Endothelial cell of umbilical vein (primary cell): ENCODE measurements at regions not wholly inside any gene's neighbourhood (a gene's known extent, or its start where the extent isn't known, plus 50 kb on each side); places are given as distances from the start of the nearest gene placed in this dataset.
"Not testable (repeated sequence)": the region's sequence is repeated elsewhere in the genome, so short reads cannot be mapped to it uniquely, and the experiment has no call there.

Experiments used
- BruUV-seq: library from RNA; stranded (reverse); fragments of 400-500 nt; replicated peaks from 2 replicates; lab custom pipeline; 2021; lab: Mats Ljungman, UMichigan
- CTCF ChIA-PET: fragments of 300-600, 350-600 bp; sonication (Branson Sonifier 250); formaldehyde crosslinking; loops from one replicate; lab custom pipeline; 2021; ENCODE audit warnings: antibody characterized with exemption, inconsistent platforms; lab: Charles Lee
- POLR2A ChIA-PET: fragments of 300-600, 350-600 bp; sonication (Branson Sonifier 250); formaldehyde crosslinking; loops from one replicate; lab custom pipeline; 2021; ENCODE audit warnings: antibody characterized with exemption, inconsistent platforms; lab: Charles Lee
- DNase-seq: peaks from one replicate; pipeline ENCODE4 v3.0.0-alpha.2; 2011; ENCODE audit warnings: low read depth, low spot score
- FAIRE-seq: peaks from 2 replicates; lab custom pipeline; 2011; peaks lifted over from hg19 to GRCh38; lab: Jason Lieb, UNC
- H2AFZ ChIP-seq: 2 replicates; pipeline ENCODE4 v1.6.0; 2012; ENCODE audit warnings: low read depth, low read length, control low read depth, inconsistent platforms
- H3K27ac ChIP-seq: 2 replicates; pipeline ENCODE4 v1.5.1; 2011; ENCODE audit warnings: low read depth, mild to moderate bottlenecking, control low read depth, low read length, moderate library complexity; ENCODE audit not compliant: insufficient read depth
- H3K27me3 ChIP-seq, 2 experiments: 2 replicates each; pipeline versions ENCODE4 v1.6.0 to v1.6.1; 2011; ENCODE audit warnings: low read length in 2 of 2, mixed read lengths in 1 of 2; ENCODE audit not compliant: control insufficient read depth in 2 of 2, insufficient read depth in 2 of 2
- H3K36me3 ChIP-seq, 2 experiments: 2 replicates in 1 of 2; 3 replicates in 1 of 2; pipeline ENCODE4 v1.5.1; 2011; ENCODE audit warnings: low read length in 2 of 2, mild to moderate bottlenecking in 1 of 2, moderate library complexity in 1 of 2; ENCODE audit not compliant: control insufficient read depth in 2 of 2, insufficient read depth in 2 of 2; ENCODE audit errors: extremely low read depth in 1 of 2
- H3K4me1 ChIP-seq: 3 replicates; pipeline ENCODE4 v1.5.1; 2011; ENCODE audit warnings: mild to moderate bottlenecking, low read length; ENCODE audit not compliant: control insufficient read depth, insufficient read depth; ENCODE audit errors: extremely low read depth
- H3K4me2 ChIP-seq: 2 replicates; pipeline ENCODE4 v1.6.1; 2011; ENCODE audit warnings: low read length, control low read depth, mixed read lengths; ENCODE audit not compliant: insufficient read depth
- H3K4me3 ChIP-seq, 3 experiments: fragments of 200-600 bp in 1 of 3; sonication (generic), shearing (Covaris generic) in 1 of 3; replicated peaks in 1 of 3; 2 replicates each; pipeline ENCODE4 v1.5.1; 2011 to 2016; ENCODE audit warnings: control low read depth in 3 of 3, low read length in 3 of 3, mild to moderate bottlenecking in 2 of 3, inconsistent platforms in 1 of 3, low read depth in 1 of 3, moderate library complexity in 1 of 3; ENCODE audit not compliant: insufficient read depth in 1 of 3
- H3K79me2 ChIP-seq: 2 replicates; pipeline ENCODE4 v1.6.0; 2012; ENCODE audit warnings: low read length, inconsistent platforms; ENCODE audit not compliant: control insufficient read depth, insufficient read depth
- H3K9ac ChIP-seq: replicated peaks from 2 replicates; pipeline ENCODE3; 2011; ENCODE audit warnings: low read length, control low read depth; ENCODE audit not compliant: insufficient read depth; ENCODE audit errors: extremely low read depth
- H3K9me1 ChIP-seq: replicated peaks from 3 replicates; pipeline ENCODE4 v1.6.0; 2011; ENCODE audit warnings: mild to moderate bottlenecking, low read length; ENCODE audit not compliant: control insufficient read depth, insufficient read depth; ENCODE audit errors: extremely low read depth
- H3K9me3 ChIP-seq: replicated peaks from 2 replicates; pipeline ENCODE4 v1.5.1; 2012; ENCODE audit warnings: low read length, inconsistent platforms; ENCODE audit not compliant: control insufficient read depth, insufficient read depth
- H4K20me1 ChIP-seq: replicated peaks from 2 replicates; pipeline ENCODE3; 2011; ENCODE audit warnings: mild to moderate bottlenecking, low read length; ENCODE audit not compliant: control insufficient read depth, insufficient read depth; ENCODE audit errors: extremely low read depth
- EZH2 ChIP-seq: IDR thresholded peaks from 2 replicates; pipeline ENCODE4 v1.6.1; 2012; ENCODE audit warnings: borderline replicate concordance, low read depth, mild to moderate bottlenecking, moderate library complexity, low read length, inconsistent platforms; ENCODE audit not compliant: severe bottlenecking
- FOS ChIP-seq: IDR thresholded peaks from 2 replicates; pipeline ENCODE4 v1.6.1; 2011; ENCODE audit warnings: mild to moderate bottlenecking, low read length, moderate library complexity, borderline replicate concordance; ENCODE audit not compliant: insufficient read depth
- GATA2 ChIP-seq: IDR thresholded peaks from 2 replicates; pipeline ENCODE4 v1.7.0; 2011; ENCODE audit warnings: low read depth, mild to moderate bottlenecking, moderate library complexity, mixed read lengths, low read length; ENCODE audit not compliant: insufficient read length, insufficient read depth
- JUN ChIP-seq: IDR thresholded peaks from 2 replicates; pipeline ENCODE4 v1.6.1; 2011; ENCODE audit warnings: borderline replicate concordance, low read depth; ENCODE audit not compliant: insufficient read length, insufficient read depth
- MYC ChIP-seq: IDR thresholded peaks from one replicate; pipeline ENCODE4 v1.6.1; 2011; ENCODE audit warnings: mild to moderate bottlenecking, low read depth, low read length
- POLR2A ChIP-seq: IDR thresholded peaks from 2 replicates; pipeline ENCODE4 v1.6.1; 2012; ENCODE audit warnings: low read depth, mild to moderate bottlenecking, control low read depth, low read length
- POLR2AphosphoS5 ChIP-seq: IDR thresholded peaks from 2 replicates; pipeline ENCODE4 v1.6.1; 2012; ENCODE audit warnings: low read depth, mild to moderate bottlenecking, control low read depth, low read length, moderate library complexity; ENCODE audit not compliant: insufficient read depth
- dilution Hi-C: fragments of 300-500 bp; cut with MboI; formaldehyde crosslinking; loops from one replicate; pipeline ENCODE4 v1.15.0; 2019; ENCODE audit warnings: low sequenced_read_pairs; ENCODE audit not compliant: extremely low pct_ligation_motif_present
- intact Hi-C: fragments of 100-400 bp; cut with micrococcal nuclease; formaldehyde crosslinking; loops from one replicate; pipeline ENCODE4 v1.10.0; 2022
- TF ChIP-seq, protein P1 (sequence below): IDR thresholded peaks from 2 replicates; pipeline ENCODE4 v1.6.1; 2011; ENCODE audit not compliant: insufficient read depth, insufficient read length
- TF ChIP-seq, protein P2 (sequence below), 2 donors: IDR thresholded peaks; 1 replicate in 1 of 2; 2 replicates in 1 of 2; pipeline ENCODE4 v1.5.1; 2011; ENCODE audit warnings: low read length in 2 of 2, mild to moderate bottlenecking in 2 of 2, moderate library complexity in 2 of 2, control low read depth in 1 of 2, inconsistent platforms in 1 of 2, low read depth in 1 of 2; ENCODE audit not compliant: insufficient read depth in 1 of 2; ENCODE audit errors: extremely low read depth in 1 of 2

DNA sequence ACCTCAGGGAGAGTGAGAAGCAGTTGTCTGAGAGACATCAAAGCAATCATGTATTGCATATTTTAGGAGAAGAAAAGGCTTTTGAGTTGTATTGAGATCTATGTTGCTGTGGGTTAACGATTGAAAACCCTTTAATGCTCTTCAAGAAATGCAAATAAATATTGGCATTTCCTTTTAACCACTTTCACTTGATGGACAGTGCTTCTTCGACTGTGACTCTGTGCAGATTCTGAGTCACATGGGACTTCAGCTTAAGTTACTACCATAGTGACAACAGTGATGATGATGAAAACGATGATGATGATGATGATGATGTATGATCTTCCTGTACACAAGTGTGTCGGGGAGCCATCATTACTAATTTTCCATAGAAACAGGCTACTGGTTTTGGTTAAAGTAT lies 181.8 kb downstream of the AKAIN1 start:
- no TSS peak for BruUV-seq
- no peak overlapping the region for H3K4me2 ChIP-seq
- ChIA-PET CTCF (no interaction called here), POLR2A (no interaction called here)
- no peaks in the 10 kb centered on the region for H3K9me1 ChIP-seq
- TF ChIP-seq FOS (no peak), JUN (no peak), POLR2A (no peak), GATA2 (no peak), EZH2 (no peak), POLR2AphosphoS5 (no peak), MYC (no peak)
- TF ChIP-seq, protein P1, sequence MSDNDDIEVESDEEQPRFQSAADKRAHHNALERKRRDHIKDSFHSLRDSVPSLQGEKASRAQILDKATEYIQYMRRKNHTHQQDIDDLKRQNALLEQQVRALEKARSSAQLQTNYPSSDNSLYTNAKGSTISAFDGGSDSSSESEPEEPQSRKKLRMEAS, result no peak
- TF ChIP-seq, protein P2, sequence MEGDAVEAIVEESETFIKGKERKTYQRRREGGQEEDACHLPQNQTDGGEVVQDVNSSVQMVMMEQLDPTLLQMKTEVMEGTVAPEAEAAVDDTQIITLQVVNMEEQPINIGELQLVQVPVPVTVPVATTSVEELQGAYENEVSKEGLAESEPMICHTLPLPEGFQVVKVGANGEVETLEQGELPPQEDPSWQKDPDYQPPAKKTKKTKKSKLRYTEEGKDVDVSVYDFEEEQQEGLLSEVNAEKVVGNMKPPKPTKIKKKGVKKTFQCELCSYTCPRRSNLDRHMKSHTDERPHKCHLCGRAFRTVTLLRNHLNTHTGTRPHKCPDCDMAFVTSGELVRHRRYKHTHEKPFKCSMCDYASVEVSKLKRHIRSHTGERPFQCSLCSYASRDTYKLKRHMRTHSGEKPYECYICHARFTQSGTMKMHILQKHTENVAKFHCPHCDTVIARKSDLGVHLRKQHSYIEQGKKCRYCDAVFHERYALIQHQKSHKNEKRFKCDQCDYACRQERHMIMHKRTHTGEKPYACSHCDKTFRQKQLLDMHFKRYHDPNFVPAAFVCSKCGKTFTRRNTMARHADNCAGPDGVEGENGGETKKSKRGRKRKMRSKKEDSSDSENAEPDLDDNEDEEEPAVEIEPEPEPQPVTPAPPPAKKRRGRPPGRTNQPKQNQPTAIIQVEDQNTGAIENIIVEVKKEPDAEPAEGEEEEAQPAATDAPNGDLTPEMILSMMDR (IDR thresholded peaks at IDR 0.05; ENCODE audit: extremely low read depth in 1 of 2, insufficient read depth in 1 of 2, low read depth in 1 of 2, low read length in 2 of 2), result no peak
- H3K27ac ChIP-seq, result no peak overlapping the region
- no peaks in the 10 kb centered on the region for H3K4me1 ChIP-seq
- FAIRE-seq (no peak), DNase-seq (no peak)
- H3K79me2 ChIP-seq, result no peaks in the 10 kb centered on the region
- dilution Hi-C loops, result no loop called here
- H3K9me3 ChIP-seq, result no peaks in the 10 kb centered on the region
- no peaks in the 10 kb centered on the region for H4K20me1 ChIP-seq
- no peaks in the 10 kb centered on the region for H3K27me3 ChIP-seq
- H3K36me3 ChIP-seq, result no peaks in the 10 kb centered on the region
- H3K4me3 ChIP-seq, result no peak overlapping the region
- intact Hi-C loops, result no loop called here
- no peak overlapping the region for H3K9ac ChIP-seq
- H2AFZ ChIP-seq, result no peak overlapping the region

DNA sequence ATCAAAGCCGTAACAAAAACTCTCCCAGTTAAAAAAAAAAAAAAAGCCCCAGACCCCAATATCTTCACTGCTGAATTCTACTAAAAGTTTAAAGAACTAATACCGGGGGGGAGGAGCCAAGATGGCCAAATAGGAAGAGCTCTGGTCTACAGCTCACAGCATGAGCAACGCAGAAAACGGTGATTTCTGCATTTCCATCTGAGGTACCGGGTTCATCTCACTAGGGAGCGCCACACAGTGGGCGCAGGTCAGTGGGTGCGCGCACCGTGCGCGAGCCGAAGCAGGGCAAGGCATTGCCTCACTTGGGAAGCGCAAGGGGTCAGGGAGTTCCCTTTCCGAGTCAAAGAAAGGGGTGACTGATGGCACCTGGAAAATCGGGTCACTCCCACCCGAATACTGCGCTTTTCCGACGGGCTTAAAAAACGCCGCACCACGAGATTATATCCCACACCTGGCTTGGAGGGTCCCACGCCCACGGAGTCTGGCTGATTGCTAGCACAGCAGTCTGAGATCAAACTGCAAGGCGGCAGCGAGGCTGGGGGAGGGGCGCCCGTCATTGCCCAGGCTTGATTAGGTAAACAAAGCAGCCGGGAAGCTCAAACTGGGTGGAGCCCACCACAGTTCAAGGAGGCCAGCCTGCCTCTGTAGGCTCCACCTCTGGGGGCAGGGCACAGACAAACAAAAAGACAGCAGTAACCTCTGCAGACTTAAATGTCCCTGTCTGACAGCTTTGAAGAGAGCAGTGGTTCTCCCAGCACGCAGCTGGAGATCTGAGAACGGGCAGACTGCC lies 192.8 kb downstream of the AKAIN1 start:
- H3K79me2 ChIP-seq, H3K4me2 ChIP-seq, H3K27ac ChIP-seq, H2AFZ ChIP-seq, dilution Hi-C loops, H3K36me3 ChIP-seq, H3K4me1 ChIP-seq, CTCF ChIA-PET, H3K9ac ChIP-seq, intact Hi-C loops, H4K20me1 ChIP-seq, H3K9me1 ChIP-seq, BruUV-seq, FAIRE-seq, DNase-seq, H3K9me3 ChIP-seq, H3K27me3 ChIP-seq, POLR2A ChIA-PET, H3K4me3 ChIP-seq: not testable (repeated sequence)
